GM18861 (cell line): ENCODE measurements at regions not wholly inside any gene's neighbourhood (a gene's known extent, or its start where the extent isn't known, plus 50 kb on each side); places are given as distances from the start of the nearest gene placed in this dataset.
"Not testable (repeated sequence)": the region's sequence is repeated elsewhere in the genome, so short reads cannot be mapped to it uniquely, and the experiment has no call there.

Experiments
- ATAC-seq: cut with Tn5 transposase; IDR thresholded peaks from one replicate; pipeline ENCODE4 v1.9.1; 2021; ENCODE audit not compliant: unreplicated experiment

DNA sequence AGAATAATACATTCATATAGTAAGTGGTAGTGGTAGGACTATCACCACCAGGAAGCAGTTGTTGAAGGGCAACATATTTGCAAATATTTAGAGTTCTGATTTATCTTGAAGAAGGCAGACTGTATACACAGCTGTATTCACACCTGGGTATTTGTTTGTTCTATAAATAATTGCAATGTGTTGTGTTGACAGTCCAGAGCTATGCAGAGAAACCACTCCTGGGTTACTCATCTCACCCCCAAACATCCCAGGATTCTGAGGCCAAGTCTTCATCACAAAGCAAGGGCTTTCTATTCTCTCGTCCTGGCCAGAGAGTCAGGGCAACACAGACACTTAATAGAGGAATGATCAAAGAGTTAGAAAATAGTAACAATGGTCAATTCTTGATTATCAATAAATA, 102.1 kb upstream of the FAT3 start:
- no peak for ATAC-seq

DNA sequence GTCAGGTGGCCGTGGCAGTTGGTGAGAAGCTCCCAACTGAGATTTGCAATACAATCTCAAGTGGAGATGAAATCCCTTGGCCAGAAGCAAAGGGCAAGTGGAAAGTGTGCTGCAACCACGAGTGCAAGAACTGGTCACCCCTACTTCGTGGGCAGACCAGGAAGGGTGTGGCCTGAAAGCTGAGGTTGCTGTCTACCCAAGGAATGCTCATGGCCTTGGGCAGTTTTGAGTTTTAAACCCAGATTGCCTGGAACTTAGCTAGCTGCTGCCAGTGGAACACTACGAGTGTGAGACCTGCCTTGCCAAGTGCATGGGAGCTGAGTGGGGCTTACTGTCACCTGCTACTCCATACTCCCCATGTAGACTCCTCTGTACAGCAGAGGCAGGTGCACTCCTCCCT, 113.3 kb upstream of the FAT3 start:
- no peak for ATAC-seq

DNA sequence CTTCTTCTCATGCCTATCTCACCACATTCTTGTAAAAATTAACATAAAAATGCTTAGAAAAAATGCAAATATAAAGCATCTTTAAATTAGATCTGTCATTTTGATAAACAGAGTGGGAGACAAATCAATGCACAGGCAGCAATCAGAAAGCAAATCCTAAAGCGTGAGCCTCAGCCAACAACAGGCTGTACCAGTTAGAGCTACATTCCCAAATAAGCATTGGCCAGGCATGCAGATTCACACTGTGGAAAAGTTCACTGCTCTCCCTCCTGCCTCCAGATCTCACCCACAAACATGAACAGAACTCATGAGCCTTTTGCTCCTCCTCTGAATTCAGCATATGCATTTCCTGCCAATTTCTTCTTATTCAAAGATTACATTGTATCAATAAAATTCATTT, 115.2 kb upstream of the FAT3 start:
- ATAC-seq, result no peak

DNA sequence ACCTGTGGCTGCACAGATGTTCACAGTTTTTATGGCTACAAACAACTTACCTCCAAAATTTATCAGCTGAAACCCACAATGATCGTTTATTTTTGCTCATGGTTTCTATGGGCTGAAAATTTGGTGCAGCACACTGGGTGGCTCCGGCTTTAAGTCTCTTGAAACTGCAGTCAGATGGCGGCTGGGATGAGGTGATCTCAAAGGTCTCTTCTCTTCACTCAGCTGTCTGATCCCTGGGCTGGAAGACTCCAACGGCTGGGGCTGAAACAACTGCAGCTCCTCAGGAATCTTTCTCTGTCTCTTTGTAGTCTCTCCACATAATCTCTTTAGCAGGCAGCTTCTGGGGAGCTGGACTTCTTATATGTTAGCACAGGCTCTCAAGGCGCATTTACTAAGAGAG, 117.3 kb upstream of the FAT3 start:
- no peak for ATAC-seq

DNA sequence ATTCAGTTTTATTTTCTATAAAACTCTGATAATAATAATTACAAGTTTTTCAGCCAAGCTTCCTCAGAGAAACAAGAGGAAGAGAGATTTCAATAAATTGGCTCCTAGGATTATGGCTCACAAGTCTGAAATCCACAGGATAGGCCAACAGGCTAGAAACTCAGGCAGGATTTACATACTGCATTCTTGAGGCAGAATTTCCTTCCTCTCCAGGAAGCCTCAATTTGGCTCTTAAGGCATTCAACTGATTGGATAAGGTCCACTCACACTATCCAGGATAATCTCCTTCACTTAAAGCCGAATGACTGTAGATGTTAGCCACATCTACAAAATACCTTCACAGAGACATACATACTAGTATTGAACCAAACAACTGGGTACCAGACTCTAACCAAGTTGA, 120.3 kb upstream of the FAT3 start:
- ATAC-seq, result no peak

DNA sequence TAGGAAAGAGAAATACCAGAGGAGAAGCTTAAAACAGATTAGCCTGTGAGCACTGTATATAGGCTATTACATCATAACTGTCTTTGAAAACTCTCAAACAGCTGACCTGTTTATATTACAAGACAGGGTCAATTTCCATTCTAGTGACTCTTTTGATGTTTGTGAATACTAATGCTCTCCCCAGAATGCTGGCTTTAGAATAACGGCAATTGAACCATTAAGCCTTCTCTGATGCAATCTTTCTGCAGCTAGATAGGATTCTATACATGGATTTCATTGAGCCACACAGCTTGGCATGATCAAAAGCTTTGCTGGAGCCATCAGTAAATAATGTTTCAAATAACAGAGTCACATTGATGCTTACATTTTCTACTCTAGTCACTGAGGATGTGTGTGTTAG, 122.7 kb upstream of the FAT3 start:
- ATAC-seq, result no peak

DNA sequence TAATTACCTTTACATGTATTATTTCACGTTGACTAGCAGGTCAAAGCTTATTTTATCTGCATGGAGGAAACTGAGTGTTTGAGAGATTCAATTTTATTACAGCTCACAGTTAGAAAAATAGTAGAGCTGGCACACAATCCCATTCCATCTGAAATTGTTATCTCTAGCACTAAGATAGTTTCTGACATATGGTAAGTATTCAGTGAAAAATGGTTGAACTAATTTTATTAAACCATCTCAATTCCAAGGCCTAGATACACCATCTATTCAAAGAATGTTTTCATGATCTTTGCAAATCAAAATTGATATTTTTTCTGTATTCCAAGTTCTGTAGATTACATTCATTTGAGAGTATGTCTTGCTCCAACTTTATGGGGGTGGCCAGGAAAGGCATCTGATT, 125.4 kb upstream of the FAT3 start:
- ATAC-seq, result no peak

DNA sequence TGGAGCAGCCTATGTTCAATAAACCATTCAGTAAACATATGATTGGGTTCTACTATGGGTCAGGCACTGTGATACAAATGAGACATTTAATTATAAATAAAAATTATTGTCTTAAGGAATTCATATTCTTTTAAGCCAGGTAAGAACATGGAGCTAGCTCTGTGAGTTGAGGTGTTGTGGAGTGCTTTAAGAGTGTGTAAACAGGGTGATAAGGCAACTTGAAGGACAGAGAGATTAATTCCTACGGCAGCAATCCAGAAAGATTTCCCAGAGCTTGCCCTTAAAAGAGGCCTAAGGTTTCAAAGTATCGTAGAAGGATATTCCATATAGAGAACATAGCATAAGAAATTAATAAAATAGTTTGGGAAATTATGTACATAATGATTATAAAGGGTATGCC, 126.4 kb upstream of the FAT3 start:
- no peak for ATAC-seq

DNA sequence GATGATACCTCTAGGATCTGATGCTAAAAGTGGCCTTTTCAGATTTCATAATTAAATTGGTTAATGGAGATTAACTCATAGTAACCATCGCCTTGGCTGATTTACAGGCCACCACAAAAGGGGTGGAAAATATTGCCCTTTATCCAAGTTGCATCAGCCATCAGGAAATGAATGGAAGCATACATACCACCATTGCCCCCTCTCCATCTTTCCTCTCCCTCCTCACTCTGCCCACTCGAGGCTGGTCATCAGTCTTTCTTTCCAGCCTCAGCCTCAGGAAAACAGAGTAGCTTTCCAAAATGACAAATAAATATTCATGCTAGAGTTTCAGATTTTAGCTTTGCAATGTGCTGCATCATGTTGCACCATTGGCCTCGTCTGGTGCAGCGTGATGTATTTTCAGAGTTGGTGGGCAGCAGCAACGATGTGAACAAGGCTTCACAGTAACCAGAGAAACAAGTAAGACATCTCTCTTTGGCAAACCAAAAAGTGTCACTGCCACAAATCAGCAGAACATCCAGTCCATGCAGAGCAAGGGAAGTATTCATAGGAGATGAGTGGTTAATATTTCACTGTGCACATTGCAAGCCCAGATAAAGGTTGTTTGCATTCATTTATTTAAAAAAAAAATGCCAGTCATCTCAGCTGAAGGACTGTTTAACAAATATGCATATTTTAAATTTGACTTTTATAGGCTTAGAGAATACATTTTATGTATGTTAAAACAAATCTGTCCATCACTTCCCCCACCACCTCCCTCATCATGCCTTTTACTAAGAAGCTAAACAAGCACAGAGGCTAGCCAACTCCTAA, 136.7 kb upstream of the FAT3 start:
- ATAC-seq, result no peak

DNA sequence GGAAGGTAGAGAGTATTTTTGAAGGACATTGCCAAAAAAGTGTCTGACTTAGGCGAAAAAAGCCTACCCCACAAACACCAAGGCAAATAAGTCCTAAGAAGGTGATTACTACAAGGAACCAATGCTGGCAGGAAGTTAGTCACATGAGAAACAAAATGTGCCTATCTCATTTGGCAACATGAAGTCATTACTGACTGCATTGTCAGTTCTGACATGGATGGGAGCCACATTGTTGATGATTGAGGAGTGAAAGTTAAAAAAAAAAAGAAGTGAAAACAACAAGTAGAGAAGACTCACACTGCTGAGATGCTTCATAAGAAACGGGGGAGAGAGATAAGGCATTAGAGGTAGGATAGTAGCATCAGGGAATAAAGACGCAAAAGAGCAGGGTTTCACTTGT, 141.5 kb upstream of the FAT3 start:
- ATAC-seq, result no peak

DNA sequence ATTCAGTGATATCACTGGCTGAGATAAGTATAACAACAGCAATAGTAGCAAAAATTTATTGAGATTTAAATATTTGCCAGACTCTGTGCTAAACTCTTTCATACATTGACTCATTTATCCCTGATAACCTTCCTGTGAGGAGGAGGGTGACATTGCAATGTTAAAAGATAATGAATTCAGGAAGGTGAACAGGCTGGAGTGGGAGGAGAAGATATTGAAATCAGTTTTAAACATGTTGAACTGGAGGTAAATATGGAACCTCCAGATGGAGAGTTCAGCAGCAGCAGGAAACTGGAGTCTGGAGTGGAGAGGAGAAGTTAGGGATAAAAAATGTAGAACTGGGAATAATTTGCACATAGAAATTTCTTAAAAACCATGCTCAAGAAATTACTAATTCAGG, 142.0 kb upstream of the FAT3 start:
- ATAC-seq, result no peak

DNA sequence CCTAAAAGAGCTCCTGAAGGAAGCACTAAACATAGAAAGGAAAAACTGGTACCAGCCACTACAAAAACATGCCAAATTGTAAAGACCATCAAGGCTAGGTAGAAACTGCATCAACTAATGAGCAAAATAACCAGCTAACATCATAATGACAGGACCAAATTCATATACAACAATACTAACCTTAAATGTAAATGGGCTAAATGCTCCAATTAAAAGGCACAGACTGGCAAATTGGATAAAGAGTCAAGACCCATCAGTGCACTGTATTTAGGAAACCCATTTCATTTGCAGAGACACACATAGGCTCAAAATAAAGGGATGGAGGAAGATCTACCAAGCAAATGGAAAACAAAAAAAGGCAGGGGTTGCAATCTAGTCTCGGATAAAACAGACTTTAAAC, 150.1 kb upstream of the FAT3 start:
- ATAC-seq, result not testable (repeated sequence)

DNA sequence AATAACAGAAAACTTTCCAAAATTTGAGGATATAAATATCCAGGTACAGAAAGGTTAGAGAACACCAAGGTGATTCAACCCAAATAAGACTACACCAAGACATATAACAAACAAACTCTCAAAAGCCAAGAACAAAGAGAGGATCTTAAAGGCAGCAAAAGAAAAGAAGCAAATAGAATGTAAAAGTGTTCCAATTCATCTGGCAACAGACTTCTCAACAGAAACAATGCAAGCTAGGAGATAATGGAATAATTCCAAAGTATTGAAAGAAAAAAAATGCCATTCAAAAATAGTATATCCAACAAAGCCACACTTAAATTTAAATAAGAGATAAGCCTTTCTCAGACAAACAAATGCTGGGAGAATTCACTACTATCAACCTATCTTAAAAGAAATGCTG, 153.0 kb upstream of the FAT3 start:
- no peak for ATAC-seq

DNA sequence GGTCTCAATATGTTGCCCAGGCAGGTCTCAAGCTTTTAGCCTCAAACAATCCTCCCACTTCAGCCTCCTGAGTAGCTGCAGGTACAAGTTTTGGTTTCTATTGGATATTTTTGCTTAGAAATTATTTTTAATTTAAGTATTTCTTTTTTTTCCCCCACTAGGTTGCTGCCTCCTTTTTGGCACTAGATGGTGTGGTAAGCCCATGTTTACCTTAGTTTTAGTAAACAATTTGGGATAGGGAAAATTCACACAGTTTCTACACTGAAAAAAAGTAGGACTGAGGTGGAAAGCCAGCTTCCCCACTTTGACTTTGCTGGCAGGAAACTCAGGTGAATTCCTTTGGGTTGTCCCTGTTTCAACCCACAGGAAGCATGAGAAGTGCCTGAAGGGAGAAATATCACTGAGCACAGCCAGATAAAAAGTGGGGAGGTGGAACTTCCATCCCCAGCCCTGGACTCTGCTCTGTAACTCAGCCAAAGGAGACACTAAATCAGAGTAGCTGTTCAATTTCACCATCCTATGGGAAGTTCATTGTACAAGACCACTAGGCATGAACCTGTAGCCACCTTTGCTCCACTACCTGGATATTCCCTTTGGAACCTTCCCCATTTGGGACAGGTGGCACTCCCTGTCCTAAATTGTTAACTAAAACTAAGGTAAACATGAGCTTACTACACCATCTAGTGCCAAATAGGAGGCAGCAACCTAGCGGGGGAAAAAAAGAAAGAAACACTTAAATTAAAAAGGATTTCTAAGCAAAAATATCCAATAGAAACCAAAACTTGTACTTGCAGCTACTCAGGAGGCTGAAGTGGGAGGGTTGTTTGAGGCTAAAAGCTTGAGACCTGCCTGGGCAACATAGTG, 154.4 kb upstream of the FAT3 start:
- ATAC-seq, result no peak

DNA sequence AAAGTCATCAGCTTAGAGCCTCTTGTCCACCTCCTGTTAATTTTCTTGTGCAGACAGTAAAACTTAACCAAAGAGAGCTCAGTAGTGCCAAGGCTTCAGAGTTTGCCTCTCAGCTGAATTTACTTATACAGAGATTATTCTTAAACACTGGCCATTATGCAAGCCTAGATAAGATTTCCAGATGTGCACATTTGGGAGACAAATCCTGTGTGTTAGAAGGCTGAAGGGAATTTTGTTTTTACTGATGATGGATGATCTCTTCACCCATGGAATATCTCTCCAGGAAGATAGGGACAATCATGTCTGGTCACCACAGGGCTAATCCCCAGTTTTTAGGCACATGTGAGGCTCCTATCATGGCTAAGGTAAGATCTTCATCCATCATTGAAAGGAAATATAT, 157.6 kb upstream of the FAT3 start:
- no peak for ATAC-seq

DNA sequence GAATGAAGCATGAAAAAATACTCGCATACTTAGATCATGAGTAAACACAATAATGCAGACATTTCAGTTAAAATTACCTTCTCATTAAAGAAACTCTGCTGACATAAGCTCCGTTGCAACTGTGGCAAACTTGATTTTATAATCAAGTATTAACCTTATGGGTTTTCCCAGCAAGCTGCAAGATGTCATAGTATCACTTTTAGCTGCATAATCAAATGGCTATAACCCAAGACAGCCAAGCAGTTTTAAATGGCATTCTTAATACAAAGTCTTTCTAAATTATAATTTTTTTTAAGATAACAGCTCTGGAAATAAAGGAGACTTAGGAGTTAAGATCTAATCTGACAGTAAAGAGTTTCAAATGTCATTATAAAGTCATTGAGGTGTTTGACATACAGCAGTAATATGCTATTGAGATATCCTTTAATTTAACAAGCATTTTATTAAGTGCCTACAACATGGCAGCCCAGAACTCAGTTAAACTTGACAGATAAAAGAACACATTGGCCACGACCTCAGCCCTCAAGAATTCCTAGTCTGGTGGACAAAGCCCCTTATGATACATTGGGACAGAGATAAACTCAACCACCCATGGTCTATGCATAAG, 163.1 kb upstream of the FAT3 start:
- no peak for ATAC-seq

DNA sequence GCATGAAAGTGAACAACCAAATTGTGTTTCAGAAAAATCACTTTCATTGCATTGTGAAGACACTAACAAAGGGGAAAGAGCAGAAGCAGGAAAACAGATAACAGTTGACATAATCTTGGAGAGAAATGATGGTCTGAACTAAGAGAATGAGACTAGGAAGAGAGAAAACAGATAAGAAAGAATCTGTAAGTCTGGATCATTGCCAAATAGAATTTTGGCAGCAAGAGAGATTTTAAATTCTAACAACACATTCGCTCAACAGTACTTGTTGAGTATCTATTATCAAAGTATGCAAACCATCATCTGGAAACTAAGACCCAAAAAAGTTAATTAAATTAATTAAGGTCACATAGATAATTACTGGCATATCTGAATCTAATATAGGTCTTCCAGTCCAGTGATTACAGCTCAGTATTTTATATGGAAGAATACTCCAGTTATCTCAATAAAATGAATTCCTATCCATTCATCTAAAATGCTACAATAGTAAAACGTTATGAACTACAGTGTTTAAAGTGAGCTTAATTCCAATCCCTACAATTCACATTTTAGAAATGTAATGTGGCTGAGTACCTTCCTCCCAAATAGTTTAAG, 166.7 kb upstream of the FAT3 start:
- no peak for ATAC-seq

DNA sequence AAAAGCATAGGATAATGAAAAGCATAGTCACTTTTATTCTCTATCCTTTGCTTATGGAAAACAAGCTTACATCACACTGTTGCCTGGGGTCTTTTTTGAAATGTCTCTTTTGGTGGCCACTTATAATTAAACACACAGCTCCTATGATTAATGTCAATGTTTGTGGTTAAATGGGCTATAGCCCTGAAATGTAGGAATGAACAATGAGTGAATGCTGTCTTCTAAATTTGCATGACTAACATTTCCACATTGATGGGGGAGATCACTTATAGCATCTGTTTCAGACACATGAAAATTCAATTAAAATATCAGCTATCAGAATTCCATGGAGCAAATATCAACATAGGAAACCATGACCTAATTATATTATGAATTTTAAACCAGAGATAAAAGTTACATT, 171.4 kb upstream of the FAT3 start:
- no peak for ATAC-seq

DNA sequence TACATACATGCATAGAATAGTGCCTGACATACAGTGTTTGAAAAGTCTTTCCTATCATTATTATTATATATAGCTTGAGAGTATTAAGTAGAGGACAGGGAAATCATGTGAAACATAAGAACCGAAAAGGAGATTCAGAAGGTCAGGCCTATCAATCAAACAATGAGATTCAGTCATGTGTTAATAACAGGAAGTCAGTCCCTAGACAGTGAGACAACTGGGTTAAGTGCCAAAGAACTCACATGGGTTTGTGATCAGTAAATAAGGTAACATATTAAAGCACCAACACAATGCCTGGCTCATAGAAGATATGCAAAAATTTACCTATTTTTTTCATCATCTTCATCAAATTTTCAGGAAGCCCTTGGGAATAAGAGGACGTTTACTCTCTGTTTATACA, 174.3 kb upstream of the FAT3 start:
- no peak for ATAC-seq

DNA sequence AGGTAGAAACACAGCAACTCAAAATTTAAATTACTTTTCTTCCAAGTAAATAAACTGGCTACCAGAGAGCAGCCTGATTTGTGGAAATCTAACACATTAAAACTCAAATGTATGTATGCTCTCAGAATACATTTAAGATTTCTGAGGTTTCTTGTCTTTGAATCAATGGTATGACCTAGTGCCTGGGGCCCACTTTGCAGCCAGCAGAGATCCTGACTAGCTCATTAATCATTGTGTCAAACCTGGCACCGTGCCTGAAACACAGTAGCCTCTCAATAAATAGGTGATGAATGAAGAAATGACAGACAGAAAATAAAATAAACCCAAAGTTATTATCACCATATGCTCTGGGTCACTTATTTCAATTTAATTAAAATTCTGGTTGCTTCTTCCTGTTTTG, 176.2 kb upstream of the FAT3 start:
- ATAC-seq, result no peak

DNA sequence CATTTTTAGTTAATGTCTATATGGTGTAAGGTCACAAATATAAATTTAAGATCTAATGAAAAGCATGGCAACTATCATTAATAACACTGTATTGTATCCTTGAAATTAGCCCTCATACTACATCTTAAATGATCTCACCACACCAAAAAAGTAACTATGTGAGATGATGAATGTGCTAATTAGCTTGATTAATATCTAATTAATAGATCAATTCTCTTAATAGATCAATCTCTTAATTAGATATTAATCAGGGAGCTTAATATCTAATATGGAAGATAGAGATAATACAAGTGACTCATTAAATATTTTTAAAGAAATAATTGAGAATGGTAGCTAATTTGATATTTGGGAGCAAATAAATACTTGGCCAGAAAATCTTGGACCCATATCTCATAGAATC, 178.5 kb upstream of the FAT3 start:
- no peak for ATAC-seq

DNA sequence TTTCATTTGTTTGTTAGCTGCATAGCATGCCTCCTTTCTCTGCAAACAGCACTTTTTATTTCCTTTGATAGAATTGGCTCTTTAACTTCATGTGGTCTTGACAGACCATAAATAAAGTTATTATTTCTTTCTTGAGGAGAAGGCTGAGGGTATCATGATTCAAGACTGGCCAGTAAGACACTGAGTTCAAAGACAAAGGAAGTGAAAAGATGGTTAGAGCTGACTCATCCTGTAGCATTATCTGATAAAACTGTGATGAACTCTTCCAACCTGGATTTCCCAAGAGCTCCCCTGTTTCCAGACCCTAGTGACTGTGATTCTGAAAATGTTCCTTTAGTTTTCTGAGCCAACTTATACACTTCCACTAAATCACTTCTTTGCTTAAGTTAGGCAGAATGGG, 179.3 kb upstream of the FAT3 start:
- ATAC-seq, result no peak
